NCI-H2107 treated with DMSO at 0.1 percent for 48 hours (cell line): ENCODE measurements at regions not wholly inside any gene's neighbourhood (a gene's known extent, or its start where the extent isn't known, plus 50 kb on each side); places are given as distances from the start of the nearest gene placed in this dataset.
"Not testable (repeated sequence)": the region's sequence is repeated elsewhere in the genome, so short reads cannot be mapped to it uniquely, and the experiment has no call there.

Experiments
- DNase-seq: peaks from one replicate; lab custom pipeline; 2025; ENCODE audit not compliant: unreplicated experiment; lab: John Stamatoyannopoulos, UW

DNA sequence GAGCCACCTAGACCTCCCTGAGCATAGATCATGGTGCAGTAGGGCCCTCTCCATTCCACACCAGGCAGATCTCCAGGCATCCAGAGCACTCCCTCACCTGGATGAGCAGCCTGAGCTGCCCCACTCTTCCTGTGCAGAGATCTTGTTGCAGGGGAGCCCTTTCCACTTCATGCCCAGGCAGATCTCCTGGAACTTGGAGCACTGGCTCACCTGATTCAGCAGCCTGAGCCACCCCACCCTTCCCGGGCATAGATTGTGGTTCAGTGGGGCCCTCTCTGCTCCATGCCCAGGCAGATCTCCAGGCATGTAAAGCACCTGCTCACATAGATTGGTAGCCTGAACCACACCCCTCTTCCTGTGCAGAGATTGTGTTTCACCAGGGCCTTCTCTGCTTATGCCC is 78.0 kb downstream of the SEC16B start:
- no peak for DNase-seq

DNA sequence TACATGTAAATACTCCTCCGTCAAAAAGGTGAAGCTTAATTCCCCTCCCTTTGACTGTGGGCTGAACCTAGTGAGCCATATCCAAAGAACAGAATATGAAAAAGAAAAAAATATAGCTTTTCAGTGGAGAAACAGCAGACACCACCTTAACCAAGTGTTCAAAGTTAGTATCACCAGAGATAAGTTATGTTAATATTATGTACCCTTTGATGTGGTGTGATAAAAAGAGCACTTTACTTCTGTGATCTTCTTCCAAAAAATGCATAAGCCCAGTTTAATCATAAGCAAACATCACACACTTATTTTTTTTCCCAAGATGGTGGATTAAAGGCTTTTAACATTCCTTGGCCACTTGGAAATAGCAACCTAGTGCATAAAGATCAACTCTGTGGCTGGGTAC is 79.4 kb downstream of the SEC16B start:
- DNase-seq: no peak

DNA sequence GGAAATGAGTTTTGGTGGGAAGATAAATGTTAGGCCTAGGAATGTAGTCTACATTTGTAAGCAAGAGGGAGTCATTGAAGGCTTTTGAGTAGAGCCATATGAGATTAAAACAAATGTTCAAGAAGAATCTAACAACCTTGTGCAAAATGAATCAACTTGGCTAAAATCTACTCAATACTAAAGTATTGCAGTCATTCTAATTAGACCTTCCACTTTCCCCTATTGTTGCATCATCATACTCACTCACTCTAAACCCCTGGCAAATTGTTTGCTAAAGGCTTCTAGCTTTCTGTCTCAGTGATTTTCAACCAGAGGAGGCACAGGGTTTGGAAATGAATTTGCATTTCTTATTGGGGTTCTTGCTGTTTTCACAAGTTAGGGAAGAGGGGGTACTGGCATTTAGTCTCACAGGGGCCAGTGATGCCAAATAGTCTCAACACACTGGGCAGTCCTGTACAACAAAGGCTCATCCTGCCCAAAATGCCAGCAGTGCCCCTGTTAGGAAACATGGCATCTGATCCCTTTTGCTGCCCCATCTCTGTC is 85.3 kb downstream of the SEC16B start:
- DNase-seq: no peak

DNA sequence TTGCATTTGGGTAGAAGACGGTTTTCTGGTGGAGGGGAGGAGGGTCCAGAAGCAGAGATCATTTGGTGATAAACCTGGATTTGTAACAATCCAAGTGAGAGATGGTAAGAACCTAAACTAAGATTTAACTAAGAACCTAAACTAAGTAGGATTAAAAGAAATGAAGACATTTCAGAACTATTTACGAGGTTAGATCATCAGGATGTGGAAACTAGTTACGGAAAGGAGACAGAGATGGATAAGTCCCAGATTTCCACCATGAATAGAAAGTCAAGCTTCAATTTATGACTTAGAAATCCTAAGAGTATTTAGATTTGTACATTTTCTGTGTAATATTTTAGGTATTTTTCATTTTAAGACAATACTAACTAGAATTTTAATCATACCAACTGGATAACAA is 86.3 kb downstream of the SEC16B start:
- no peak for DNase-seq

DNA sequence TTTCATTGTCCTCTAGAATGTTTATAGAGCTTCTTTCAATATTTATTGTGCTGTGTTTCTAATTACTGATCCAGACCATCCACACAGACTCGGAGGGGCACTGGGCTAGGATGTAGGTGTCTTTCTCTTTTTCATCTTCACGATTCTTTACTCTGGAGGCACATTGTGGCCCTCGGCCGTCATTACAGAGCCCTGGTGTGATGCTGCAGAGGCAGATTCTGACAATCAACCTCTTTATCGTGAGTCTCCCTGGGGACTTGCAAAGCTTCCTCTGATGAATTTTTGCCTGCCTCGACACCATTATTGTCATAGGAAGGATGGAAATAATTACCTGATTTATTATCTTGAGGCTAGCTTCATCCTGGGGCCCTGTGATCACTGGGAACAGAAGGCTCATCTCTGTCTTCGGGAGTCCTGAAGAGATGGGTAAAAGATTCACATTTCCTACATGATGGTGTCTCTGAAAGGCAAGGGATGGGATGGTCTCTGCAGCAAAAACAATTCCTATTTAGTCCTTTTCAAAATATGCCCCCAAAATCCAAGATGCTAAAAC is 89.4 kb downstream of the SEC16B start:
- no peak for DNase-seq

DNA sequence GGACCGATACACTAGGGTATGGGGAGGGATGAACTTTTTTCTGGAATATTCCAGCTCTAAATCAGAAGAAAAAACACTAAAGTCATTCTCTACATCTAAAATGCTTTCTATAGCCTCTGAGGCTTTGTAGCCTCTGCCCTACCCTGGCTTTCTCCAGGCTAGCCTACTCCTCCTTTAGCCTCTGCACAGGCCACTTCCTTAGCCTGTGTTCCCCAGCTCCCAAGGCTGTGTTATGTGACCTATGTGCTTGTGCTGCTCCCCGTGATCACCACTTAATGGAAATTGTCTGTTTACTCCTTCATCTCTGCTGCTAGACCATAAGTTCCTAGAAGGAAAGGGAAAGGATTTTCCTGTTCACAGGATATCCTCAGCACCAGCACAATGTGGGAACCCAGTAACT is 92.8 kb downstream of the SEC16B start:
- DNase-seq: no peak

DNA sequence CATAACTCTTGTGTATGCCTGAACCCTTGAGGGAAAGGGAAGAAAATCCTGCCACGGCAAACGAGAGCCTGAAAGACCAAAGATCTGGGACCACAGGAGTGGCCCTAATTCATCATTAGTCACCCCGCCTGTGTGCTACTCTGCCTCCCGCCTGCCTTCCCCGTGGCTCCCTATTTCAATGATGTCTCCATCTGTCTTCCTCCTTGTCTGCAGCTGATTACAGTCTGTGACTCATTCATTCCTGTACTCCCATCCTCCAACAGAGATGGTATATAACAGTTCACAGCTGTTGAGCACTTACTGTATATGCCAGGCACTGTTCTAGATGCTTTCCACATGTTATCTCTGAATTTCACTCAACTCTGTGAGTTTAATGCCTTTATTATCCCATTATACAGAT is 96.6 kb downstream of the SEC16B start:
- DNase-seq: no peak

DNA sequence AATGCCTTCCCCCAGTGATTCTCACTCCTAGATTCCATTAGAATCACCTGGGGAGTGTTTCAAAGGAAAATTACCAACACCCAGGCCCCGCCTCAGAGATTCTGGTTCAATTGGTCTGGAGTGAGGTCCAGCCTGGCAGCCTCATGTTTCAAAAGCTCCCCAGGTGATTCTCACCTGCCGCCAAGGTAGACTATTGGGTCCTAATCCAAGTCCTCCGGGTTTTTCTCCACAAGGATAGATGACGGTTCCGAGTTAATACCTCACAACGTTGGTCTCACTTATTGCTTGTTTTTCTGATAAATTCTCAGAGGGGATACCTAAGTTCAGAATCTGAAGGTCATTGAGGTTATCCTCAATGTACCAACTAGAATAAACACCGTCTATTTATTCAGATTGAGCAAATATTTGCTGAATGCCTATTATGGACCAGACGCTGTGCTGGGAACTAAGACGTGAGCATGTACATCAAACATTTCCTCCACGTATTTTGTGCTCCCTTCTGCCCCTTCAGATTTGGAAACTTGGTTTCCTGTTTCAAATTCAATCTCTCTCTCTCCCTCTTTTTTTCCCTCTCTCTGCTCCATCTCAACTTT is 97.5 kb downstream of the SEC16B start:
- DNase-seq: no peak

DNA sequence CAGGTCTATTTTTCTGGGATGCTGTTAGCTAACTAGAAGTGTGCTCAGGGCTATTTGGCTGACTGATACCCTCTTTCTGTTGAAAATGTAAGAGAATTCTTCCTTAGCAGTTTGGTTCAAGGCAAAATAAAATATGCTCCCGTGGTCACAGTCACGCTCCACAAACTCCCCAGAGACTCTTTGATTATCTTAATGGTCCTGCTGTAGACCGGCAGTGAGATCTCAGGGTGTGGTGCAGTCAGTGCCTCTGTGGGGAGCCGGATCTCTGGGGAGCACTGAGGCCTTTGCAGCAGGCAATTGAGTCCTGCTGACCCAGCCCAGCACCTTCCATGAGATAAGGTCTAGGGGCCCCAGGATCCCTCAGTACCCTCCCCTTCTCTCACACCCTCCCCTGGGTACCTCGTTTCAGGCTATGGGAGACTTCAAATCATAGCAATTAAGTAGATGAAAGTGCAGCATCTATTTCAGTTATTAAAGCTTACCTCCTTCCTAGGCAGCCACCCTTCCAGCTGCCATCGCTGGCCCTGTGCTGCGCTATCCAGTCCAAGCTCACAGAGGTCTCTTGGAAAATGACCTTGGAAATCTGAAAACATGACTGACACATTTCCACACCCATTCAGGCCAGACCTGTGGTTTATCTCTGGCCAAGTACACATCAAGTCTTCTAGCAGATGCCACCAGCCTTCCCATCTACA is 98.1 kb downstream of the SEC16B start:
- peak; percentile 45 for DNase-seq

DNA sequence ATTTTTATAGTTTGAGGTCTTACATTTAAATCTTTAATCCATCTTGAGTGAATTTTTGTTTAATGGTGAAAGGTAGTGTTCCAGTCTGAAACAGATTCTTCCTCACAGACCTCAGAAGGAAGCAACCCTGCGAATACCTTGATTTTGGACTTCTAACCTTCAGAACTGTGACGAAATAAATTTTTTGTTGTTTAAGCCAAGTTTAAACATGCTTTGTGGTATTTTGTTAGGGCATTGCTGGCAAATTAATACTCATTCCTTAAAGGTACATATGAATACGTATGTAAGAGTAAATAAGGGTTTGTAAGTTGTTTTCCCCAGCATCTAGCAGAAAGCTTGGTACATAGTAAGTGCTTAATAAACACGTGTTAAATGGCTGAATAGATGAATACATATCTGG is 100.3 kb downstream of the SEC16B start:
- DNase-seq: no peak

DNA sequence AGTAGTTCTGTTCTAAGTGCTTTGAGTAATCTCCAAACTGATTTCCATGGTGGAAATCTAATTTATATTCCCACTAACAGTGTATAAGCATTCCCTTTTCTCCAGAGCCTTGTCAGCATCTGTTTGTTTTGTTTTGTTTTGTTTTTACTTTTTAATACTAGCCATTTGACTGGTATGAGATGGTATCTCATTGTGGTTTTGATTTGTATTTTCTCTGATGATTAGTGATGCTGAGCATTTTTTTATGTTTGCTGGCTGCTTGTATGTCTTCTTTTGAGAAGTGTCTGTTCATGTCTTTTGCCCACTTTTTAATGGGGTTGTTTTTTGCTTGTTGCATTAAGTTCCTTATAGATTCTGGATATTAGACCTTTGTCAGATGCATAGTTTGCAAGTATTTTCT is 100.8 kb downstream of the SEC16B start:
- DNase-seq: not testable (repeated sequence)

DNA sequence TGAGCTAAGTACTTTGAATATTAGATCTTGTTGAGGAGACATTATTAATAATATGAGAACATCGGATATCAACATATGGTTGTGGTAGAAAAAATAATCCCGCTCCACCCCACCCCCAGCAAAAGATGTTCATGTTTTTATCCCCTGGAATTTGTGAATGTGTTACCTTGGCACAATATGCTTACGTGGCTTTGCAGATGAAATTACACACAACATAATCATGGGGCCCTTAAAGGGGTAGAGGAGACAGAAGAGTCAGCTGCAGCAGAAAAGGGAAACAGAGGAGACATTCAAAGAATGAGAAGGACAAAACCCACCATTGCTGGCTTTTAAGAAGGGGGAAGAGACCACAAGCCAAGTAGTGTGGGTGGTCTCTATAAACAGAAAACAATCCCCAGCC is 104.1 kb downstream of the SEC16B start:
- DNase-seq: no peak

DNA sequence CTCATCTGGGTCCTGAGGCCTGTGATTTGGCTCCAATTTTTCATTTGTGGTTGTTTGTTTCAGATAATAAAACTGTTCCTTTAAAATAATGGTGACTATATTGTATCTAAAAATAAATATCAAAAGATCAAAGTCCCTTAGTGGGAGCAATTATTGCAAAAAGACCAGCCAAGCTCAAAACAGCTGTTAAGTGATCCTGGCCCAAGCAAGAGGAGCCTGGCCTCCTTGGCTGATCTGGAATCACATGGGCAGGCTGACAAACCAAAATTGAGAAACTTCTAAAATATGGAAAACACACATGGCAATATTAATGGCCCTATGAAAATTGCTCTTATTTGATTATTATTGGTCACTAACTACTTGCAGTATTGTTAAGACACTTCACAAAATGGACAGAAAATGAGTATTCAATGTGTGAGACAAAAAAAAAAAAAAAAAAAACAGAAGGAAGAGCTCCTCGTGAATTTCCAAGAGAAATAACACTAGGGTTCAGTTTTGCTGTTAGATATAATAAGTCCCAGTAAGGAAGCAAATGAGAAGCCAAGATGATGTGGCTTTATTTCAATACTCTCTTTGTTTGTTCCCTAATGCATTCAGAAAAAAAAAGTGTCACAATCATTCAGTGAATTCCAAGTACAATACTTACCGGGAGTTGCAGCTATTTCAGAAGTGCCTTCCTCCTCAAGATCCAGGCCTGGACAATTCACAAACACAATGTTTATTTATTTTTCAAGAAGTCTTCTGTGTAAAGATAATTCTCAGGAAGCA is 105.1 kb downstream of the SEC16B start:
- DNase-seq: no peak

DNA sequence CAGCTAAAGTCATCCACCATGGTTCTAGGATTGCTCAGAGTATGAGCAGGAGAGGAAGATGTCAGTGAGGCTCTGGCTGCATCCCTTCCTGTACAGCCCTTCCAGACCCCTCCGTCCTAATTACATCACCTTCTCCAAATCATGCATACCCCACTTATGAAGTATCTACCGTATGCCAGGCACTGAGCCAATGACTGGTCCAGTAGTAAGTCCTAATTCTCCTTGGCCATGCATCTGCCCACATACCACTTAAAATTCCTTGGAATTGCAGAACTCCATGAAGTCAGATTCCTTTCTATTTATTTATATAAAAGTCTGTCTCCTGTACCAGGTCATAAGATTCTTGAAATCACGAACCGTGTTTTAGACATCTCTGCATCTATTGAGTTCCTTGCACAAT is 106.1 kb downstream of the SEC16B start:
- no peak for DNase-seq

DNA sequence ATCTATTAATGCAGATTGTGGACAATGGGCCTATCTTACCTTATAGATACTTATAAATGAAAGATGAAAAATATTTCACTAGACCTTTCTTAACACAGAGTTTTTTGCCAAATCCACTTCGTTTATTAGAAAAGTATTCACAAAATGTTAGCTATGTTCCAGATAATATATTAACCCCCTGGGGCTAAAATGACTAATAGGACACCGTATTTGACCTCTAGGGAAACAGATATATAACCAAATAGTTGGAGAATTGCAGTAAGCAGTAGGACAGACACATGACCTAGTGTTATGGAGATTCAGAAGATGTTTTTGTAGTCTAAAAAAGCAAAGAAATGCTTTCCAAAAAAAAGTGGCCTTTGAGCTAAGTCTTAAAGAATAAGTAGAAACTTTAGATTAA is 106.9 kb downstream of the SEC16B start:
- DNase-seq: no peak

DNA sequence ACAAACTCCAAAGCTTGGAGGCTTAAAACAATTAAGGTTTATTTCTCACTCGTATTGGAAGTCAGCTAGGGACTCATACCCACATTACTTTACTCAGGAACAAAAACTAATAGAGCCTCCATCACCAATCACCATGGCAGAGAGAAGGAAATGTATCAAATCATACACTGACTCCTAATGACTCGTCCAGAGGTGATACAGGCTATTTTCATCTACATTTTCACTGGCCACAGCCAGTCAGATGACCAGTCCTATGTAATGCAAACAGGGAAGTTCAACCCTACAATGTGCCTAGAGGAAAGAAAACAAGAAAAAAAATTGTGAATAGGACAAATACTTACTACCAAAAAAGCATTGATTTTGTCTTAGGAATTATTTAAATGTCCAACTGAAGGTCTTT is 110.3 kb downstream of the SEC16B start:
- DNase-seq: no peak

DNA sequence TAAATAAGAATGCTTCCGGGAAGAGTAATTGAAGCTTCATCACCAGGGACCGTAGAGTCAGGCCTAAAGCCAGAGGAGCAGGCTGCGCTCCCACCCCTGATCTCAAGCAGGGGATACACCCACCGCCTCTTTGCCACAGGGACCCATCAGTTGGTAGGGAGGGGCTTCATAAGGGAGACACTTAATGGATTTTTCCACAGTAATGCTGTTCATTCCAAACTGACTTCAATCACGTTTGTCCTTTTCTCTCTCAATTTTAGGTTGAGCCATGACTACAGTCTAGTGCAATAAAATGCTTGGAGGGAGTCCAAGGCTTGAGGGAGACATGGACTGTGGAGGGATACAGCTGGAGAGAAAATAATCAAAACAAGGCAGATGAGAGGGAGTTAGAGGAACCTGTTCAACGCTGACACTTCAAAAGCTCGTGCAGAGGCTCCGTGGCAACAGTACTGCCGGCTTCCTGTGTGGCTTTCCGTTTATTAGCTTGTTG is 111.5 kb downstream of the SEC16B start:
- peak; percentile 50 for DNase-seq

DNA sequence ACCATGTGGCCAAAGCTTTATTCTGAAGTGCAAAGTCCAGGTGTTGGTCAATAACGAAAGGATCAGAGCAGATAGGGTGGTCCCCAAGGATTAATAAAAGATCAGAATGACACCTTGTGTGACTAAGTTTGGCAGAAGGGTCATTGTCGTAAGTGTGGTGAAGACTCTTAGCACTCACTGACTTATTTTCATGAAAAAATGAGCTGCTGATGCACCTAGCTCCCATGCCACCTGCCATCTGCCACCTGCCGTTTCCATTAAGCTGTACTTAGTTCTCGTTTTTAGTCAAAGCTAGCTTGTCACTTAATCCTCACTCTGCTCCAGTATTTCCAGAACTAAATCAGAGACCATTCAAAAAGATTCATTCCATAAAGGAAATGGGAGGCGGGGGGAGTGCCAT is 112.6 kb downstream of the SEC16B start:
- peak; percentile 67 for DNase-seq

DNA sequence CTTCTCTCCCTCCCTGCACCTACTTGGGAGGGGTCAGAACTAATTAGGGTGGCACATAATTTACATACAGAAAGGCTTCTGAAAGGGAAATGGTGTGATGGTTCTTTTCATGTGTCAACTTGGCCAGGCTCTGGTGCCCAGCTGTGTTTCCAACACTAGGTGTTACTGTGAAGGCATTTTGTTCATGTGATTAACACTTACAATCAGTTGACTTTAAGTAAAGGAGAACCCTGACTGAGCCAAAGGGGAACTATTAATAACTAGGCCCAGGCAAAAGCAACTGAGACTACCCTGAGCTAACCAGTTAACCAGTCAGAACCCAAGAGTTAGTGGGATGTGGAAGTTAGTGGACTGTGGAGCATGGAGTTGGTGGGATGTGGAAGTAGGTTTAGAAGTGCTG is 114.9 kb downstream of the SEC16B start:
- no peak for DNase-seq

DNA sequence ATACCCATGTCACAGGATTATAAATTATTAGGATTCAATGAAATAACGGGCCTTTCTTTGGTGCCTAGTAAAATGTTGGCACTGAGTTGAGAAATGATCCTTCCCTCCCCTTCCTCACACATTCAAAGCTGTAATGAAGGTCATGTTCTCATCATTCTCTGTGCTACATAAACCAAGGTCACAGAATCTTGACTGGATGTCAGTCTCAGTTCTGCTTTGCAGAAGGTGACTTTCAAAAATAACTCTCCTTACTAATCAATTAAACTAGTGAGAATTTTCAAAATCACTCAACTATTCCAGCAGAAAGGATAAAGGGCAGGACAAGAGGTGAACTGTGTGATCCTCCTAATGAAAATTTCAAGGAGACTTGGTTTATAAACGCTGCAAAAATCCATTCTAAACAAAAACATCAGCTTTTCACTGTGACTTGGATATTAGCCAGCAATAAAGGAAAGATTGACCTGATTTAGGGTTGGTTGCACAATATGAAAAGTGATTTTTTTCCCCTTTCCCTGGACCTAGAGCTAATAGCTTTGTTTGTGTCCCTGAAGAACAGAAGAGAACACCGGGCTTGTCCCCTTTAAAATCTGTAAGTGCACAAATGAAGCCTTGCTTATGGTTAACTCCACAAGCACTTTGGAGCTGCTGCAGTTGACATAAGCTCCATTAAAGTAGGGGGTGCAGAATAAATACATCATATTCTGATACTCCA is 120.1 kb downstream of the SEC16B start:
- DNase-seq: no peak

DNA sequence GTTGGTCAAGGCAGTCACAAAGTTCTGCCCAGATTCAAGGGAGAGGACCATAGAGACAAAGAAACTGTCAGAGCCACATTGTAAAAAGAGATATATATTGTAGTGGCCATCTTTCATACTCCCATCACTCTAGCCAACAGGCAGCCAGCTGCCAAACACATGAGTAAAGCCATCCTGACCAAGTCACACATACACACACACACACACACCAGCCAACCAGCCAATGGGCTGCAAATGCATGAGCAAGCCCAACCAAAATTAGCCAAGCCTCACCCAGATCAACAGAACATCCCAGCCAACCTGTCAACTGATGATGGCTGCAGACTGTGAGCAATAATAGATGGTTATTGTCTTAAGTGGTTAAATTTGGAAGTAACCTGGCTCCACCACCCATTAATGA is 120.7 kb downstream of the SEC16B start:
- DNase-seq: no peak
